Colon (tissue), 2 donors: ENCODE measurements at regions not wholly inside any gene's neighbourhood (a gene's known extent, or its start where the extent isn't known, plus 50 kb on each side); places are given as distances from the start of the nearest gene placed in this dataset.
"Not testable (repeated sequence)": the region's sequence is repeated elsewhere in the genome, so short reads cannot be mapped to it uniquely, and the experiment has no call there.

ENCODE experiments used
- FAIRE-seq: peaks from 2 replicates; lab custom pipeline; 2012; peaks lifted over from hg19 to GRCh38; lab: Jason Lieb, UNC
- donor health status: control.
- donor health status: control.

- FAIRE-seq: no peak
These were observed 1001.8 kb upstream of the CITED2 start for GRCh38 chr6:140376209-140376608.

- not testable (repeated sequence) for FAIRE-seq
These were observed 999.3 kb upstream of the CITED2 start for GRCh38 chr6:140373728-140374127.

- FAIRE-seq: no peak
These were observed 997.6 kb upstream of the CITED2 start for GRCh38 chr6:140372064-140372463.

- no peak for FAIRE-seq
These were observed 996.8 kb upstream of the CITED2 start for GRCh38 chr6:140370976-140371870.

GRCh38 chr6:140370441-140370840 lies 996.0 kb upstream of the CITED2 start:
- no peak for FAIRE-seq

GRCh38 chr6:140366991-140367390 lies 992.5 kb upstream of the CITED2 start:
- no peak for FAIRE-seq

- FAIRE-seq: no peak
These were observed 990.5 kb upstream of the CITED2 start for GRCh38 chr6:140364916-140365315.

- FAIRE-seq: no peak
These were observed 986.2 kb upstream of the CITED2 start for GRCh38 chr6:140360651-140361050.

GRCh38 chr6:140355476-140355875 lies 981.0 kb upstream of the CITED2 start:
- no peak for FAIRE-seq

- no peak for FAIRE-seq
These were observed 979.8 kb upstream of the CITED2 start for GRCh38 chr6:140354296-140354695.

GRCh38 chr6:140353536-140353935 lies 979.1 kb upstream of the CITED2 start:
- no peak for FAIRE-seq

- FAIRE-seq: no peak
These were observed 972.0 kb upstream of the CITED2 start for GRCh38 chr6:140346428-140346827.

- no peak for FAIRE-seq
These were observed 971.5 kb upstream of the CITED2 start for GRCh38 chr6:140345935-140346334.

GRCh38 chr6:140344142-140344913 lies 969.9 kb upstream of the CITED2 start:
- FAIRE-seq: no peak

- no peak for FAIRE-seq
These were observed 968.7 kb upstream of the CITED2 start for GRCh38 chr6:140343128-140343527.

GRCh38 chr6:140341272-140341671 lies 966.8 kb upstream of the CITED2 start:
- FAIRE-seq: no peak

- no peak for FAIRE-seq
These were observed 966.3 kb upstream of the CITED2 start for GRCh38 chr6:140340795-140341194.

- not testable (repeated sequence) for FAIRE-seq
These were observed 964.6 kb upstream of the CITED2 start for GRCh38 chr6:140339084-140339483.

- no peak for FAIRE-seq
These were observed 947.4 kb upstream of the CITED2 start for GRCh38 chr6:140321891-140322290.

- no peak for FAIRE-seq
These were observed 945.9 kb upstream of the CITED2 start for GRCh38 chr6:140320081-140321080.

GRCh38 chr6:140319209-140319608 lies 944.8 kb upstream of the CITED2 start:
- FAIRE-seq: no peak

- FAIRE-seq: no peak
These were observed 944.0 kb upstream of the CITED2 start for GRCh38 chr6:140318408-140318807.
